ENCODE measurements at regions not wholly inside any gene's neighbourhood (a gene's known extent, or its start where the extent isn't known, plus 50 kb on each side); places are given as distances from the start of the nearest gene placed in this dataset.

- intact Hi-C loops (cut with micrococcal nuclease; ENCODE audit: unreplicated experiment): loop anchor here (2.0 to 10.0 kb wide), 5 partner anchors 132 to 748 kb away; partner anchors contain the start of gene ABCA9
- CTCF ChIA-PET: interaction anchor here (0.6 to 6.5 kb wide), 25 partner anchors 8 to 618 kb away, joined by 3 to 90 read pairs (median 5); partner anchors contain the start of gene ABCA10
- FAIRE-seq: no peak
- no peak for TF ChIP-seq ELK1 (IDR thresholded peaks at IDR 0.05; ENCODE audit: low read depth, low read length)
- no peak for TF ChIP-seq BCLAF1 (IDR thresholded peaks at IDR 0.05)
- TF ChIP-seq CUX1 (IDR thresholded peaks at IDR 0.05; ENCODE audit: insufficient replicate concordance, low read depth, low read length): no peak
- TF ChIP-seq MYB (IDR thresholded peaks at IDR 0.05; ENCODE audit: borderline replicate concordance, low read depth, low read length): no peak
- no peak for TF ChIP-seq BHLHE40 (IDR thresholded peaks at IDR 0.05; ENCODE audit: borderline replicate concordance in 1 of 2, low read depth in 2 of 2, low read length in 1 of 2)
- TF ChIP-seq REST (IDR thresholded peaks at IDR 0.05; ENCODE audit: low read depth, low read length): no peak
- no peak for TF ChIP-seq CBX5 (IDR thresholded peaks at IDR 0.05; ENCODE audit: low read depth)
- TF ChIP-seq GABPA (IDR thresholded peaks at IDR 0.05; ENCODE audit: low read depth): no peak
- no peak for TF ChIP-seq POLR2A (IDR thresholded peaks at IDR 0.05; ENCODE audit: low read depth, low read length)
- no peak for TF ChIP-seq SMARCA5 (IDR thresholded peaks at IDR 0.05)
Measured at GRCh38 chr17:68776451-68776850, 175.3 kb upstream of the FAM20A start.

More at GRCh38 chr17:68776451-68776850, 175.3 kb upstream of the FAM20A start:
- no peaks in the 10 kb centered on the region for H3K27me3 ChIP-seq (replicated peaks in 1 of 2; ENCODE audit: control insufficient read depth in 2 of 2, insufficient read depth in 2 of 2, low read length in 1 of 2)
- no peak overlapping the region for H3K9ac ChIP-seq (ENCODE audit: control insufficient read depth, insufficient read depth, low read length)
- in situ Hi-C loops (cut with MboI): loop anchor here (5.0 to 10.0 kb wide), 2 partner anchors 466 to 618 kb away; no protein-coding TSS in a partner anchor
- POLR2A ChIA-PET: no interaction called here
- ATAC-seq (no peak), DNase-seq (ENCODE audit: low read depth, low spot score) (no peak)
- RAD21 ChIA-PET (ENCODE audit: unreplicated experiment): interaction anchor here (1.0 to 3.6 kb wide), 5 partner anchors 447 to 471 kb away, joined by 3 to 13 read pairs (median 8); no protein-coding TSS in a partner anchor
- H2AFZ ChIP-seq (ENCODE audit: control insufficient read depth, low read depth, low read length): no peak overlapping the region
- no TSS peak for BruUV-seq (replicated peaks)
- H3K4me1 ChIP-seq (ENCODE audit: control insufficient read depth, insufficient read depth, low read length): peaks cover 15% of the 10 kb centered on the region
- no peaks in the 10 kb centered on the region for H4K20me1 ChIP-seq (ENCODE audit: control insufficient read depth, insufficient read depth)
- H3K9me3 ChIP-seq (replicated peaks; ENCODE audit: control insufficient read depth, insufficient read depth, low read length): no peaks in the 10 kb centered on the region; the same call in 2 of the 3 replicates
- no peak overlapping the region for H3K4me2 ChIP-seq (ENCODE audit: control insufficient read depth, insufficient read depth)
- H3K79me2 ChIP-seq (ENCODE audit: control insufficient read depth, insufficient read depth, low read length): no peaks in the 10 kb centered on the region
- no peak overlapping the region for H3K4me3 ChIP-seq
- H3K27ac ChIP-seq (ENCODE audit: control insufficient read depth, insufficient read depth): no peak overlapping the region
- SMC1A ChIA-PET (ENCODE audit: uncharacterized antibody, unreplicated experiment): interaction anchor here (0.6 to 7.7 kb wide), 17 partner anchors 9 to 591 kb away, joined by 3 to 45 read pairs (median 5); no protein-coding TSS in a partner anchor
- 81% methylated on average over 3 of the region's 3 CpGs for WGBS (ENCODE audit: insufficient coverage, insufficient replicate concordance, low lambda C conversion rate, missing lambda C conversion rate)
- no peaks in the 10 kb centered on the region for H3K36me3 ChIP-seq (ENCODE audit: control insufficient read depth in 2 of 2, insufficient read depth in 2 of 2, low read length in 1 of 2)
